HG03280 (cell line): ENCODE measurements at regions not wholly inside any gene's neighbourhood (a gene's known extent, or its start where the extent isn't known, plus 50 kb on each side); places are given as distances from the start of the nearest gene placed in this dataset.
A peak's percentile ranks its signal among the peaks of the same experiment; 100 is the strongest.

Experiments
- ATAC-seq: cut with Tn5 transposase; IDR thresholded peaks from one replicate; pipeline ENCODE4 v1.9.1; 2021; ENCODE audit warnings: mild to moderate bottlenecking, moderate library complexity; ENCODE audit not compliant: unreplicated experiment

DNA sequence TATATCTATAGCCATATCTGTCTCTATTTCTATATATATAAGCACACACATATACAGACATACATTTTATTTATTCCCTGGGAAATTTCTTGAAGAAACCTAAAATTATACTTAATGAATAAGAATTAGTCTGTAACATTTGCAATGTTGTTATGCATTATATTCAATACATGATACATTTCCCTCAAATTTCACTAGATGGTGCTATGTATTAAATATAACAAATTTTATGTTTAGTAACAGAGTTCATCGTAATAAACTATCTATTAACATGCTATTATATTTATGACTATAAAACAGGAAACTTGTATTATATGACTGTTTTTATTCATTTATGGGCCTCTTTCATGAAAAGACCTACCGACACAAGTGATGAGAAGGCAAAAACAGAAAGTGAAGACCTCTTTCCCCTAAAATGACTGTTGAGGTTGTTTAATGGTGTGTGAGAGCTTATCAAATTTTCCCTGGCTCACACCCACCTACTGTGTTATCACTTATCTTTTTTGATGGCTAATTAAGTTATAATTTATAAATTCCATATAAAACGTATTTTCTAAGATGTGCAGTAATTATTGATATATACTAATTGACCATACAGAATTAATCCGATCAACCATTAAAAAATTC lies 881.9 kb downstream of the SLITRK6 start:
- no peak for ATAC-seq

DNA sequence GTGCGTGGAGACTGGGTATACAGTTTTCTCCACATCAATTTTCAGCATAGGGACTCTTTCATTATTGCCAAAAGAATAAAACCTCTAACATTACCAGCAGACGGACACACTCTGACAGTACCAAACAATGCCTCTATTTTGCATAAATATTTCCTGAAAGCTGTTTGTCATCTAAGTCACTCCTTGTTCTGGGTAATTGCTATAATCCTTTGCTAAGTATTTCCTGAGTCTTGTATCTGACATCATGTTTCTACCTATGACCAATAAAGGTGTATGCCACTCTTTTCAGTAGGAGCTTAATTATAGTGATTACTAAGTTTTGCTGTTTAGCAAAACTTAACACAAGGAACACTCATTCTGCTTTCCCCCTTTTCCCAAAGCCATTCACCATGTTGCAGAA lies 886.5 kb downstream of the SLITRK6 start:
- ATAC-seq: no peak

DNA sequence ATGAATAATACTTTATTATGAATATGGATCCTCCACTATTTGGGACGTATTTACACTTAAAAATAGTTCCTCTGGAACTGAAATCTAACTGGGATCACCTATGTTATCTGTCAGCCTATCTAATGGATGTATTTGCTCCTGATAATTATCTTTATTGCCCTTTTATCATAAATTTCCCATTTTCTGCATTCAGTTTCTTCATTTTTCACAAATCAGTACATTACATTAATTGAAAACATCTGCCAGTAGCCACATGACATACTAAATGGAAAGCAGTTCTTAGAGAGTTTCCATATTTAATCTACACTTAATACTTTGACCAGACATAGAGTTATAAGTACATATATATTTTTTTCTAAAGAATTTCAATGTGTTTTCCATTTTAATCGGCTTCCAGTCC lies 888.8 kb downstream of the SLITRK6 start:
- ATAC-seq: no peak

DNA sequence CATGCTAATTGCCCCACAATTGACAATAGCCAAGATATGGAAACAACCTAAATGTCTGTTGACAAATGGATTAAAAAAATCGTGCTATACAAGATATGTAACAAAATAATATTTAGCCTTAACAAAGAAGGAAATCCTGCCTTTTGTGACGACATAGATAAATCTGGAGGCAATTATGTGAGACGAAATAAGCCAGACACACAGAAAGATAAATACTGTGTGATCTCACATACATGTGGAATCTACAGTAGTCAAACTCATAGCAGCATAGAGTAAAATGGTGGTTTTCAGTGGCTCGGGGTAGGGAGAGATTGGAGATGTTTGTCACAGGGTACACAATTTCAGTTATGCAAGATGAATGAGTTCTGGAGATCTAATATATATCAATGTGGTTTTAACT lies 895.8 kb downstream of the SLITRK6 start:
- no peak for ATAC-seq

DNA sequence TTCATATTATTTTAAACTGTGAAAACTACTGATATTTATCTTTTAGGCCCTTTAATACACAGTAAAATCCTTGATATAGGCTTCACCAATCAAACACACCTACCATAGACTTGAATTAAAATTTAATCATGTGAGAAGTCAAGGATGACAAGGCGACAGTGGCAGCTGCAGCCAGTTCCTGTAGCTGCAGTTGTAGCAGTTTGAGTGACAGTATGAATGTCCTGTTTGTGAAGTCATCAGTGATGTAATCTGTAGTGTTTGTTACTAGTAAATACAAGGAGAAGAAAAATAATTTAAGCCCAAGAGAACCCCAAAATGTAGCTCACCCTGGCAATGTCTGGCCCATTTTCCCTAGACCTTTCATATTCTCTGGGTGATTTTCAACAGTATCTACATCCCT lies 897.0 kb downstream of the SLITRK6 start:
- ATAC-seq: no peak

DNA sequence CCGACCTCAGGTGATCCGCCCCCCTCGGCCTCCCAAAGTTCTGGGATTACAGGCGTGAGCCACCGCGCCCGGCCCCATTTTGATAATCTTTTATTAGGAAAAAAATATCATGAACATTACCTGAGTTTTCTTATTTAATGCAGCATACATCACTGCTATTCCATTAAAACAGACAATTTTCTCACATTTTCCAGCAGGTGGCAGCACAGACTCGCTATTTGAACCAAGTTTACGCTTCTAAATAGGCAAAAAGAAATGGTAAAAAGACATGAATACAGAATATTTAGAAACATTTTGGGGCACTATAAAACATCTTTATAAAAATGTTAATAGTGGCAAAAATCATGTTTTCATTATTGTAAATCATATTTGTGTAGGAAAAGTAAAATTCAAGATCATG lies 903.1 kb downstream of the SLITRK6 start:
- peak; percentile 64 for ATAC-seq

DNA sequence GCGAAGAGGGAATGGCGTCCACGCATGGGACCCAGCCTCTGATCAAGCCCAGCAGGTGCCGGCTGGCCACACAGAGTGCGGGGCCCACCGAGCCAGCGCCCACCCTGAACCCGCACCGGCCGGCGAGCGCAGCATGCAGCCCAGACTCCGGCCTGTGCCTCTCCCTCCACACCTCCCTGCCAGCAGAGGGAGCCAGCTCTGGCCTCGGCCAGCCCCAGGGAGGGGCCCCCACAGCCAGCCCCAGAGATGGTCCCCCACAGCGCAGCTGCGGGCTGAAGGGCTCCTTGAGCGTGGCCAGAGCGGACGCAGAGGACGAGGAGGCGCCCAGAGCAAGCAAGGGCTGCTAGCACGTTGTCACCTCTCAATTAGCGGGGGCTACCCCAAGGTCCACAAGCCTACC lies 904.5 kb downstream of the SLITRK6 start:
- ATAC-seq: no peak

DNA sequence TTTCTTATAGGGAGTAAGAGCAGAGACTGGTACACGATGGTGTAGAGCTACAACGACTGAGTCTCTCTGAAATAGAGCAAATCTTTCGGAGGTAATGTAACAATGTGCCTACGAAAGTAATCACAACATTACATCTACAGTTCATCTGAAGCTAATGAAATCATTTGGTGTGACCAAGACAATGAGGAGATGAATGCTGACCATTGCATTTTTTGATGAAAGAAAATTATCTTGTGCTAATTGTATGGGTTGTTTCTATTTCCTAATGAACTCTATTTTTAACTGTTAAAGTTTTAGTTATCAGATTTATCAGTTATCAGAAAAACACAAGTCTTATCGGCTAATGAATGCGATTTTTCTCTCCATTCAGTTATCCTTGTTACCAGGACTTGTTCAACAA lies 913.4 kb downstream of the SLITRK6 start:
- no peak for ATAC-seq

DNA sequence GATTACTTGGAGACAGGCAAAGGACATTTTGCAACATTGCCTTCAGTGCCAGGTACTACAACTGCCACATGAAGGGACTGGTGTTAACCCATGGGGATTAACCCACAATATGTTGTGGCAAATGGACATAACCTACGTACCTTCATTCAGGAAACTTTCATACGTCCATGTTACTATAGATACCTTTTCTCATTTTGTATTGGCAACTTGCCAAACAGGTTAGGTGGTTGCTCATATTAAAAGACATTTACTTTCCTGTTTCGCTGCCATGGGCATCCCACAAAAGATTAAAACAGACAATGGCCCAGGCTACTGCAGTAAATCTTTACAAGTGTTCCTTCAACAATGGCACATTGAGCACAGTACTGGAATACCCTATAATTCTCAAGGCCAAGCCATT lies 925.3 kb downstream of the SLITRK6 start:
- no peak for ATAC-seq

DNA sequence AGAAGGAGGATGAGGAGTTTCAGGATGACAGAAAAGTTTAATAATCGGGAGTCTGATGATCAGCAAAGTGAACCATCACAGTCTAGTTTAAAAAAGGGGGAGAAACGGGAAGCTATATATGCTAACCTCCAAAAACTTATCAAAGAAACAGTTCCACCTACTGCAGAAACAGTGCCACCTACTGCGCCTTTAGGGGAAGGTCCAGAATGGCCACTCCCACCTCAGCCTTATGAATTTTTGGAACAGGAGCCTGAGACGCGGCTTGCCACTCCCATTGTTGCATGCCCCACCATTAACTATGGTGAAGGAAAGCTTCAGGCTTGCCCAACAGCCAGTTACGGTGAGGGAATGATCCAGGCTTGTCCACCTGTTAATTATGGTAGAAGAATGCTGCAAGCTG lies 929.0 kb downstream of the SLITRK6 start:
- no peak for ATAC-seq

DNA sequence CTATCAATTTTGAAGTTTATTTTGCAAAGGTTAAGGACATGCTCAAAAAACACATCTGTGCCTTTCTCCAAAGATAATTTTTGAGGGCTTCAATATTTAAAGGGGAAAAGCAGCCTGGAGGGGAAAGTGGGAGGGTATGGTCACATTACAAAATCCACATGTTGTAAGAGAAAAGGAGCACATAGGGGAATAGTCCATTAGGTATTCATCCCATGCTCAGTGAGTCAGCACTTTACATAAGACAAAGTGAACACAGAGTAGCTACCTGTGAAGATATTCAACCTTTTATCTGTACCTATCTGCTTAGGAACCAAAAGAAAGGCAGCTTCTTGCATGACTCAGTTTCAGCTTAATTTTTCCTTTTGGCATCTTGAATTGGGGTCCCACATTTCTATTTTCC lies 932.0 kb downstream of the SLITRK6 start:
- ATAC-seq: no peak

DNA sequence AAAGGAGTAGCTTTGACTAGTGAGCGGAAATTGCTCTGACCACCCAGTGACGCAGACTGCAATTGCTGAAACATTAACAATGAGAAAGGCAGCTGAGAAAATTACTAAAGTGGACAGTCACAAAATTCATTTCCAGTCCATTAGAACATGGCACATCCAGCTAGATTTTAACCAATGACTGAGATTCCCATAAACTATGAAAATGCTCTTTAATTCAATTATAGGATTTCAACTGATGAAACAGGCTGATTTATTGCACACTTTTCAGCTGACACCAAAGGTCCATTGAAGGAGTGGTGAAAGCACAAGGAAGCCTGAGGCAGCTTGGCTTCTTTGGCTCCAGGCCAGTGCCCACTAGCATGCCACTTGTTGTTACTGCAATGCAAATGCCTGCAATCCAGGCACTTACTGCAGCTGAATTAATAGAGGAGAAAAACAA lies 933.4 kb downstream of the SLITRK6 start:
- no peak for ATAC-seq

DNA sequence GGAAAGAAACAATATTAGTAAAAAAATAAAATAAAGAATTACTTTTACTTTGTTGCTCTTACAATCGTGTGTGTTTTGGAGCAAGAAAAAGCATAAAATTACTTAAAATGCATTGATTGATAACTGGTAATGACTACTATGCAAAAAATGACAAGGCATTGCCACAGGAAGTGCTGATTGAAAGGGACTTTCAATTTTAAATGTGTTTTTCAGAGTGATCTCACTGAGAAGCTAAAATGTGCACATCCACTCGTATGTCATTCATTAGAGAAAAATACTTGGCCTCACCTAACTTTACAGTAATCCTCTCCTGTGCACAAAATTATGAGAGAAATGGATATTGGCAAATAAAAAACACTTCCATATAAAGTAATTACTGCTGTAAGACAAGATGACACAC lies 934.9 kb downstream of the SLITRK6 start:
- ATAC-seq: no peak

DNA sequence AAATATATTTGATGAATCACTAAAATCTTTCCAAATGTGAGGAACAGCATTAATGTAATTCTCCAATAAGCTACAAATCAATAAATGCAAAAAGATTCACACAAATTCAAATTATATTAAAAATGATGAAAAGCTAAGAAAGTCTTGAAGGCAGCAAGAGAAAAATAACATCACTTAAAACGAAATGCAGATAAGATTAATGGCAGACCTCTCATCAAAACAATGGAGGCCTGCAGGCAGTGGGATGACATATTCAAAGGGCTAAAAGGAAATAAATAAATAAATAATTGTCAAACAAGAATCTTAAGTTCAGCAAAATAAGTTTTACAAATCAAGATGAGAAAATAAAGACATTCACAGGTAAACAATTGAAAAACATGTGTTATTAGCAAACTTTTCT lies 952.1 kb downstream of the SLITRK6 start:
- ATAC-seq: no peak

DNA sequence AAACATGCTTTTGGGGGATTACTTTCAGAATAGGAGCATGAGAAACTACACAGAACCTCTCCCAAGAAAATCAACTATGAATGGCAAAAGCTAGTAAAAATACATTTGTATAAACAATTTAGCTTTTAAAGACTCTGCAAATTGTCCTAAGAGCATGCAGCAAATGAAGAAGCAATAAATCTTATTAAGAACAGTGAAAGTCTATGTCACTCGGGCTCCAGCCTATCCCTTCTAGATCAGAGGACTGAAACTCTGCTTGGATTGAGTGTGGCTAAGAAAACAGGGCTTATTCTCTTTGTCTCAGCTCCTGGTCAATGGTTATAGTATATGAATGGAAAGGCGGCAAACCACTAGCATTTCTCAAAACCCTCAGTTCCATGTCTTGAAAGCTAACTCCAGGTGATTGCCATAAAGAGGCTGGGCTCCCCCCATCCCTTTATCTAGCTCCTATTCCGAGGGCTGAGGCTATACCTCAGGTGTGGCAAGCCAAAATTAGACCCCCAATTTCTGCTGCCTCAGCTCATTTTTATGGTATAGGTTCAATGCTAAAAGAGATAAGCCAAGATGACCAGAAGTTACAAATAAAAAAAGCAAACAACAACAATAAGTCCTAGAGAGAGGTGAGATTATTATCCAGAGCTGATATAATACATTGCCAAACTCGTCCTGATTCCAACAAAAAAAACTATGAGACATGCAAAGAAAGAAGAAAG lies 953.2 kb downstream of the SLITRK6 start:
- ATAC-seq: no peak

DNA sequence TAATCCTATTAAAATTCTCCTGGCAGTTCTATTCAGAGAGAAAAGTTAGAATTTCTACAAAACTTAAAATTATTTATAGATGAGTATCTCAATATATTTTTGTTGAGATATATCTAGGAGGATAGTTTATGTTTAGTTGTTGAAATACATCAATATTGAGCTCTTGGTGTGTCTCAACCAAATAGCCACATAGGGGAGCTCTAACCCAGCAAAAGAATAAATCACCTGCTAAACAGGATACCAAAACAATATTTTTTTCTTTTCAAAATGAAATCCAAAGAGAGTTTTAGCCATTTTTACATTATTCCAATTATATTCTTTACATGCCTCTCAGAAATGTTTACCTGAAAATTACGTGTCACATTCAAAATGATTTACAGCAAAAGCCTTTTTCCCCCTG lies 954.7 kb downstream of the SLITRK6 start:
- ATAC-seq: no peak

DNA sequence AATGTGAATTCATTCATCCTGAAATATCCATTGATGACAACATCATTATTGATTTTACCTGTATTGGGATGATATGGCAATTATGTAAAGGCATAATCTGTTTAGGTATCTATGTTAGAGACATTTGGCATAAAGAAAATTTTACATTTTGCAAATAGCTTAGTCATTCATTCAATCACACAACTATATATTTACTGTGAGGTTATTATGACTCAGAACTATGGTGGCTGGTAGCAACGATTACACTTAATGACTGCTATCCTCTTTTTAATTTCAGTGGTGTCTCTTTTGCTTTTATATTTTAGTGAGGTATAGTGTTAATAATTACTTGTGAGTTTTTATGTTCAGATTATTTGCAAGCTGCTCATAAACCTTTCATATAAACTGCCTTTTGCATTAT lies 955.9 kb downstream of the SLITRK6 start:
- no peak for ATAC-seq

DNA sequence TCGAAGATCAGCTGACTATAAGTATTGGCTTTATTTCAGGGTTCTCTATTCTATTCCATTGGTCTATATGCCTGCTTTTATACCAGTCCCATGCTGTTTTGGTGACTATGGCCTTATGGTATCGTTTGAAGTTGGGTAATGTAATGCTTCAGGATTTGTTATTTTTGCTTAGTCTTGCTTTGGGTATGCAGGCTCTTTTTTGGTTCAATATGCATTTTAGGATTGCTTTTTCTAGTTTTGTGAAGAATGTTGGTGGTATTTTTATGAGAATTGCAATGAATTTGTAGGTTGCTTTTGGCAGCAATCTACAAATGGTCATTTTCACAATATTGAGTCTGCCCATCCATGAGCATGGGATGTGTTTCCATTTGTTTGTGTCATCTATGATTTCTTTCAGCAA lies 951.9 kb upstream of the SLITRK1 start:
- ATAC-seq: no peak

DNA sequence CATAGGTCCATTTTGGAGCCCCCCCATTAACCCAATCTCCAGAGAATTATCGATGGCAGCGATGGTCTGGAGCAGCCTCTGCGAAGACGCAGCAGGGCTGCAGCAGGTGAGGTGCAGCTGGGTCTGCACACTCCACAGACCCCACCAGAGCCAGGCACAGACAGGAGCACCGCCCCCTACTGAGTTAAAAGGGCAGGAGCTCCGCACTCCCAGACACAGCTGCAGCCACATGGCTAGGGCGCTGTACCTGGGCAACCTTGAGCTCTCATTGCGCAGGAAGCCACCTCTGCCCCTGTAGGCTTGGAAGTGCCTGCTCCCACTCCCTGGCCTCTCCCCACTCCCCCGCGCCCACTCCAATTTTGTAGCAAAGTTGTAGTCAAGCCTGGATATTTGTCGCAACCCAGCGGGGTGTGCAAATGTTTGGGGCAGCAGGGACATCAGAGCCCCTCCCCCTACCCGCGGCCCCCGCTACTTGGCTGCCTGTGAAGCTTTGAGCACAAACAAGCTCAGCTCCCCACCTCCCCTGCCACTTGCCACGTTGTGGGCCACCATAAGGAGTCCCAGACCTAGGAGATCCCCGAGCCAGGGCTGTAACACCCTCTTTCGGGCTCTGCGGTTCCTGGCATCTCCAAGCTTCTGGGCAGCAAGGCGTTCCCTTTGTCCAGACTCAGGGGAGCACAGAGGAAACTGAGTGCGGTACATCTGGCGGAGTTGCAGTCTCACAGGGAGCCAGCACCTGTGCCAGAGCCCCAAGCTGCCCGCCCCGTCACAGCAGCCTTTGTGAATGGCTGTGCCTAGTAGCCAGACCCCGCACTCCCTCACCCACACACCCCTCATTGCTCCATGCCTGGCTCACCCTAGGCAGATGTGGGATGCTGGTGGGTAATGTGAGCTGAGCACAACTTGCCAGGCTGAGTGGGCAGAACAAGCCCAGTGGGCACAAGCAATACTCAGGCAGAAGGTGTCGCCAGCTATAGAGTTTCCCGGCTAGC lies 949.7 kb upstream of the SLITRK1 start:
- ATAC-seq: no peak

DNA sequence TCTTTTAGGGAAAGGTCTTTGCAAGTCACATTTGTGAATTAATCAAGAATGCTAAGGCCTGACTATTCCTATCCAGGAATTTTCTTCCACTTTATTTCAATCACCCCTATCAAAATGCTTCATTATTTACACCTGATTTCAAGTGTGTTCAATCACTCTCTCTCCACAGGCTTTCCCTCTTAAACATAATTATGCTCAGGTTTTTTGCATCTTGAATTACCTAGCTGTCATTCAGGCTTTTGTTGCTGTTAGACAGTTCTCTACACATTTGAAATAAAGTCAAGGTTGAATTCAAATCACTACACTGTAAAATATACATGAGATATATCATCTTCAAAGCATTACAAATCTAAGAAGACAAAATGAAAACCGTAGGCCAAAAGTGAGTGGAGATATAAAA lies 941.3 kb upstream of the SLITRK1 start:
- ATAC-seq: no peak

DNA sequence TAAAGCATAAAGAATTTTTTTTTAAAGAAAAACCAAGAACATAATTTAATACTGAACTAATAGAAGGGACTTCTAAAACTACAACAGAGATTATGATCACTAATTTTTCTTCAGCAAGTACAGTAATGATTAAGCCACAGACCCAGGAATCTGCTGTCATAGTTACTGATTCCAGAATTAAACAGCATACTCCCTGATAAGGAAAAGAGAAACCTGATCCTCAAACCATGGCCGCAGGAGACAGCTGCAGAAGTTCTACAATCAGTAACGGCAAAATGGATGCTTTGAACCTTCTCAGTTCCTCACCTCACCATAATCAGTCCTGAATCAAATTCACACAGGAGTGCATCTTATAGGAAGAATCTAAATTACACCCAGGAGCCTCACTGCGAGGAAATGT lies 939.0 kb upstream of the SLITRK1 start:
- ATAC-seq: no peak
